Inflammatory macrophage treated with lipopolysaccharide for 1 hour (primary cell): ENCODE measurements at regions not wholly inside any gene's neighbourhood (a gene's known extent, or its start where the extent isn't known, plus 50 kb on each side); places are given as distances from the start of the nearest gene placed in this dataset.
"Not testable (repeated sequence)": the region's sequence is repeated elsewhere in the genome, so short reads cannot be mapped to it uniquely, and the experiment has no call there.

ENCODE experiments used
- DNase-seq, 2 donors: peaks; one replicate each; pipeline ENCODE4 v3.0.0-alpha.2; 2020 to 2022

DNA sequence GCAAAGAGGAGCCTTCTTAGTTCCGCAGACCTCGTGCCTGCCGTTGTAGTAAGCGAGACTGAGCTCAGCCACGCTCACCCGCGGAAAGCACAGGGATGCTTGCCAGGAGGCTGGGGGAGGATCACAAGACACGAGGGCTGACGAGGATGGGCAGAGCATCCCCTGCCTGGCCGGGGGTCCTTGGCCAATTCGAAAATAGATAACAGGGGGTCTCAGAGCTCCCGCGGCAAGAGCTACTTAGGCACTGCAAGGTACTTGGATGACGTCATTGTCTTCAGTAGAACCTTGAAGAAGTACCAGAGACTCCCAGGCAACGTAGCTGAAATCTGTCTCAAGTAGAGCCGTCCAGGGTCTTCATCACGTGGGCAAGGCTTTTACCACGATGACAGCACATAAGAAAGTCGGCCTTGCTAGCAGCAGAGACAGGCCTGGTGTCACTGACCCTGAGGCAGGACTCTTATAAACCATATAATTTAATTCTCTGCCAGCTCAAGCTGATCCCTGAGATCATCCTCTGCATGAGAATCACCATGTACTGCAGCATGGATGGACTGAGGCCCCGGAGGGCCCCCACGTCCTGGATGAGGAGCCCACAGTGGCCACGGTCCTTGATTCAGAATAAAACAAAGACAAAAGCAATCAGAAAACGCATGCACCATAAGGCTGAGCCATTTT lies 81.9 kb downstream of the TMEM18 start:
- DNase-seq: no peak

- no peak for DNase-seq
Observed at GRCh38 chr2:594297-594949, 82.8 kb downstream of the TMEM18 start.

DNA sequence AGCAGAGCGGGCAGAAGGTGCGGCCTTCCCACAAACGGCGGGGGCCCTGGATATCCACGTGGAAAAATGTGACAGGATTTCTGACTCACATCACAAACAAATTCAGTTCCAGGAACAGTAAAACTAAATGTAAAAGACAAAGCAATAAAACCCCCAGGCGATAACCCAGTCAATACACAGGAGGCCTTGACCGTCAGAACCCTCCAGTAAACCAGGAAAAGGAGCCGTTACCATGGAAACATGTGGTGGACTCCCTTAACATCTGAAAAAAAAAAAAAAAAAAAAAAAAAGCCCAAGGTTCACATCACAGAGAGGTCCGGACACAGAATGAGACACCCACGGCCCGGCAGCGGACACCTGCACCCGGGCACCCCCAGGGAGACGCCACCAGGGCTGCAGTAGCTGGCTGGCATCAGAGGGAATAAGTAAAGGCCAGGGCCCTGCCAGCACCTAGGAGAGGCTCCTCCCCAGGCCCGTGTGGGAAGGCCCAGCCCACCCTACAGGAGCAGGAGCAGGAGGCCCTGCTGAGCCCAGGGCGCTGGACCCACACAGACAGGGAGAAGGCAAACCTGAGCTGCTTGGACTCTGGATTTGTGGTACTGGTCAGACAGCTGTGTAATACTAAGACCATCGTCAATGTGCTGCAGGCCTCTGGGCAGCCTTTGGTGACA lies 83.7 kb downstream of the TMEM18 start:
- no peak for DNase-seq

GRCh38 chr2:592737-593136 lies 84.5 kb downstream of the TMEM18 start:
- DNase-seq: no peak

GRCh38 chr2:590214-591175 lies 86.7 kb downstream of the TMEM18 start:
- no peak for DNase-seq

GRCh38 chr2:589281-590130 lies 87.7 kb downstream of the TMEM18 start:
- DNase-seq: no peak

GRCh38 chr2:588074-588645 lies 89.0 kb downstream of the TMEM18 start:
- no peak for DNase-seq

- DNase-seq: no peak
Observed at GRCh38 chr2:587087-587960, 89.9 kb downstream of the TMEM18 start.

DNA sequence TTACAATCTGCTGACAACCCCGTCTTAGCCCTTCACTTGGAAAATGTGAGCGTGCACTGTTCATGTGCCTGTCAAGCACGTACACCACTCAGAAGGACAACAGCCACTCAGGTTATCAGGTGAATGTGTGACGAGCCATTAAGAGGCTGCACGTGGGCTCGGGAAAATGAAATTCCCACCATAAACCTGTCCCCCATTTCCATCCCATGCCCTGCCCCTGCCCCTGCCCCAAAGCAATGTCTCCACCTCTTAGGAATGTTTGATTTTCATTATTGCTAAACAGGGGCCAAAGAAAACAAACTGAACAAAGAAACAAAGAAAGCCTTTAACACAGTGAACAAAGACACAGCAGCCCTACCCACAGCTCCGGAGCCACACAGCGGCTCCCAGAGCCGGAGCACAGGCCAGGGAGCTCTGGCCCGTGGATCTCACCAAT lies 90.5 kb downstream of the TMEM18 start:
- no peak for DNase-seq

GRCh38 chr2:584863-585823 lies 92.1 kb downstream of the TMEM18 start:
- no peak for DNase-seq

- DNase-seq: no peak
Observed at GRCh38 chr2:583666-584065, 93.5 kb downstream of the TMEM18 start.

- no peak for DNase-seq
Observed at GRCh38 chr2:582792-583528, 94.2 kb downstream of the TMEM18 start.

DNA sequence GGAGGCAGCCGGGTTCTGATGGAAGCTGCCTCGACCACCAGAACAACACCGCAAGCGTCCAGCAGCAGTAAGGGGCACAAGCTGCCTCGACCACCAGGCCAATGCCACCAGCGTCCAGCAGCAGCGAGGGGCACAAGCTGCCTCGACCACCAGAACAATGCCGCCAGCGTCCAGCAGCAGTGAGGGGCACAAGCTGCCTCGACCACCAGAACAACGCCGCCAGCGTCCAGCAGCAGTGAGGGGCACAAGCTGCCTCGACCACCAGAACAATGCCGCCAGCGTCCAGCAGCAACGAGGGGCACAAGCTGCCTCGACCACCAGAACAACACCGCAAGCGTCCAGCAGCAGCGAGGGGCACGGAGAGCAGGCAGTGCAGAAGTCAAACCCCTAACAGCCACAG lies 94.9 kb downstream of the TMEM18 start:
- not testable (repeated sequence) for DNase-seq

- no peak for DNase-seq
Observed at GRCh38 chr2:579961-580360, 97.2 kb downstream of the TMEM18 start.

- no peak for DNase-seq
Observed at GRCh38 chr2:579351-579886, 97.8 kb downstream of the TMEM18 start.

GRCh38 chr2:576292-576691 lies 100.9 kb downstream of the TMEM18 start:
- DNase-seq: no peak

DNA sequence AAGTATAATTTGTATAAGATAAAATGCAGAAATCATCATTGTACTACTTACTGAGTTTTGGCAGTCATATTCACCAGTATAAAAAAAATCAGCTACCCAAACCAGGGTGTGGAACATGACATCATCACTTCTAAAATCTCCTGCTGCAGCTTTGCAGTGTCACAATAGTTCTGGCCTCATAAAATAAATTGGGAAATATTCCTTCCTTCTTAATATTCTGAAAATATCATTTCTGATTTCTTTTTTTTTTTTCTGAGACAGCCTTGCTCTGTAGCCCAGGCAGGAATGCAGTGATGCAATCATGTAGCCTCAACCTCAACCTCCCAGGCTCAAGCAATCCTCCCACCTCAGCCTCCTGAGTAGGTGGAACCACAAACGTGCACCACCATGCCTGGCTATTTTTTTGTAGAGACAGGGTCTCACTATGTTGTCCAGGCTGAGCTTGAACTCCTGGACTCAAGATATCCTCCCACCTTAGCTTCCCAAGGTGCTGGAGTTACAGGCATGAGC lies 101.4 kb downstream of the TMEM18 start:
- no peak for DNase-seq
